K562 (cell line): ENCODE measurements at regions not wholly inside any gene's neighbourhood (a gene's known extent, or its start where the extent isn't known, plus 50 kb on each side); places are given as distances from the start of the nearest gene placed in this dataset.

Experiments
- ATAC-seq: fragments of 200-7000 bp; cut with Tn5 transposase; 3 replicates; pipeline ENCODE4 v1.9.1; 2020; ENCODE audit warnings: moderate library complexity
- BruUV-seq: library from RNA; stranded (reverse); fragments of 400-500 nt; replicated peaks from 2 replicates; lab custom pipeline; 2021; lab: Mats Ljungman, UMichigan
- CTCF ChIA-PET: fragments of 300-600 bp; formaldehyde crosslinking; extraction: SDS; loops from one replicate; lab custom pipeline; 2021; ENCODE audit warnings: low intra/inter-chr PET ratio; lab: Yijun Ruan, JAX
- POLR2A ChIA-PET: fragments of 300-600, 350-650 bp; sonication (Branson Sonifier 250); formaldehyde crosslinking; extraction: SDS; loops from one replicate; lab custom pipeline; 2021; ENCODE audit warnings: antibody characterized with exemption, inconsistent platforms; lab: Yijun Ruan, JAX
- DNase-seq, 4 experiments: peaks; one replicate each; pipeline versions ENCODE4 v3.0.0 to v3.0.0-alpha.2; 2011 to 2018; ENCODE audit warnings: low spot score in 3 of 4, mixed read lengths in 3 of 4; ENCODE audit errors: extremely low read depth in 1 of 4
- FAIRE-seq: peaks from 2 replicates; lab custom pipeline; 2011; peaks lifted over from hg19 to GRCh38; lab: Jason Lieb, UNC
- H2AFZ ChIP-seq: 2 replicates; pipeline ENCODE4 v1.6.0; 2011; ENCODE audit warnings: low read depth, low read length, control low read depth, inconsistent platforms
- H3K27ac ChIP-seq: fragments of 200-600 bp; 3 replicates; pipeline ENCODE4 v1.8.0; 2011; ENCODE audit warnings: low read depth, mild to moderate bottlenecking, control low read depth, inconsistent platforms, low read length, moderate library complexity, mixed read lengths; ENCODE audit errors: extremely low read depth
- H3K27me3 ChIP-seq, 2 experiments: fragments of 300-600 bp in 1 of 2; 2 replicates in 1 of 2; 3 replicates in 1 of 2; pipeline versions ENCODE4 v1.6.0 to v1.8.0; 2011; ENCODE audit warnings: inconsistent platforms in 2 of 2, low read length in 2 of 2, mild to moderate bottlenecking in 1 of 2, mixed read lengths in 1 of 2, moderate library complexity in 1 of 2; ENCODE audit not compliant: control insufficient read depth in 2 of 2, insufficient read depth in 2 of 2
- H3K36me3 ChIP-seq: fragments of 300-600 bp; 3 replicates; pipeline ENCODE4 v1.8.0; 2011; ENCODE audit warnings: mild to moderate bottlenecking, low read length, inconsistent platforms; ENCODE audit not compliant: control insufficient read depth, insufficient read depth
- H3K4me1 ChIP-seq, 2 experiments: fragments of 200-600 bp in 1 of 2; replicated peaks in 1 of 2; 2 replicates in 1 of 2; 3 replicates in 1 of 2; pipeline versions ENCODE4 v1.5.1 to v1.8.0; 2011; ENCODE audit warnings: inconsistent platforms in 2 of 2, low read length in 2 of 2, mild to moderate bottlenecking in 1 of 2, mixed read lengths in 1 of 2, moderate library complexity in 1 of 2; ENCODE audit not compliant: control insufficient read depth in 2 of 2, insufficient read depth in 2 of 2
- H3K4me2 ChIP-seq: 2 replicates; pipeline ENCODE4 v1.6.1; 2011; ENCODE audit warnings: low read length, control low read depth, inconsistent platforms, mixed read lengths; ENCODE audit not compliant: insufficient read depth
- H3K4me3 ChIP-seq: fragments of 200-600 bp; sonication (generic), shearing (Covaris generic); 2 replicates; pipeline ENCODE4 v1.5.1; 2016; ENCODE audit warnings: control low read depth, inconsistent platforms
- H3K79me2 ChIP-seq: fragments of 200-600 bp; 3 replicates; pipeline ENCODE4 v1.8.0; 2011; ENCODE audit warnings: low read length, inconsistent platforms; ENCODE audit not compliant: control insufficient read depth, insufficient read depth
- H3K9ac ChIP-seq, 2 experiments: 2 replicates each; pipeline versions ENCODE4 v1.6.0 to v1.6.1; 2011; ENCODE audit warnings: low read depth in 2 of 2, low read length in 2 of 2, control low read depth in 1 of 2, inconsistent platforms in 1 of 2, mild to moderate bottlenecking in 1 of 2, mixed read lengths in 1 of 2; ENCODE audit not compliant: insufficient read depth in 1 of 2
- H3K9me1 ChIP-seq: one replicate; pipeline ENCODE4 v1.6.0; 2011; ENCODE audit warnings: inconsistent platforms, mild to moderate bottlenecking, low read length, moderate library complexity; ENCODE audit not compliant: control insufficient read depth, insufficient read depth
- H3K9me3 ChIP-seq: replicated peaks from 2 replicates; pipeline ENCODE4 v1.5.1; 2011; ENCODE audit warnings: low read depth, low read length, inconsistent platforms; ENCODE audit not compliant: control insufficient read depth, insufficient read depth
- H4K20me1 ChIP-seq: replicated peaks from 2 replicates; pipeline ENCODE4 v1.6.1; 2011; ENCODE audit warnings: low read length, inconsistent platforms, mixed read lengths; ENCODE audit not compliant: control insufficient read depth, insufficient read depth
- CEBPB ChIP-seq: fragments of 450-650 bp; IDR thresholded peaks from 2 replicates; pipeline ENCODE4 v1.6.1; 2016; ENCODE audit warnings: missing genetic modification characterization, missing compliant biosample characterization
- DNMT1 ChIP-seq: fragments of 450-650 bp; IDR thresholded peaks from 2 replicates; pipeline ENCODE4 v1.6.1; 2016; ENCODE audit warnings: antibody characterized with exemption, mild to moderate bottlenecking
- ETS2 ChIP-seq: IDR thresholded peaks from 2 replicates; pipeline ENCODE4 v1.6.1; 2016; ENCODE audit warnings: borderline replicate concordance, missing genetic modification characterization, mild to moderate bottlenecking, moderate library complexity, missing compliant biosample characterization; ENCODE audit not compliant: poor library complexity, severe bottlenecking
- ETV5 ChIP-seq: sonication (generic); formaldehyde crosslinking; IDR thresholded peaks from 2 replicates; pipeline ENCODE4 v1.4.0; 2020; ENCODE audit warnings: low read depth, mild to moderate bottlenecking, missing genetic modification reagents
- FOXJ3 ChIP-seq: sonication (generic); formaldehyde crosslinking; IDR thresholded peaks from 2 replicates; pipeline ENCODE4 v1.4.0; 2020; ENCODE audit warnings: mild to moderate bottlenecking, missing genetic modification reagents
- JUND ChIP-seq, 2 experiments: IDR thresholded peaks; 2 replicates in 1 of 2; 3 replicates in 1 of 2; pipeline ENCODE4 v1.6.1; 2011; ENCODE audit warnings: borderline replicate concordance in 2 of 2, low read depth in 2 of 2, low read length in 2 of 2, improper control_type of control experiment in 1 of 2, missing biosample characterization in 1 of 2, missing genetic modification characterization in 1 of 2, missing genetic modification reagents in 1 of 2
- MCM7 ChIP-seq, 2 experiments: fragments of 450-650 bp; IDR thresholded peaks; 2 replicates each; pipeline ENCODE4 v1.6.1; 2016 to 2018
- TEAD4 ChIP-seq, 2 experiments: sonication (generic) in 1 of 2; formaldehyde crosslinking in 1 of 2; IDR thresholded peaks; 2 replicates each; pipeline versions ENCODE4 v1.6.1 to v1.8.0; 2012 to 2022; ENCODE audit warnings: borderline replicate concordance in 1 of 2, inconsistent platforms in 1 of 2, low read length in 1 of 2, mild to moderate bottlenecking in 1 of 2, missing genetic modification reagents in 1 of 2
- TOE1 ChIP-seq, 2 experiments: fragments of 450-650 bp in 1 of 2; sonication (generic) in 1 of 2; formaldehyde crosslinking in 1 of 2; IDR thresholded peaks; 2 replicates each; pipeline versions ENCODE4 v1.7.1 to v1.8.0; 2016 to 2022; ENCODE audit warnings: borderline replicate concordance in 2 of 2, mild to moderate bottlenecking in 2 of 2, antibody characterized with exemption in 1 of 2, inconsistent platforms in 1 of 2, low read depth in 1 of 2, missing genetic modification reagents in 1 of 2, moderate library complexity in 1 of 2
- ZFP1 ChIP-seq: fragments of 450-650 bp; formaldehyde crosslinking; IDR thresholded peaks from 2 replicates; pipeline ENCODE4 v1.4.0; 2020; ENCODE audit warnings: mild to moderate bottlenecking, mixed read lengths
- ZNF212 ChIP-seq: fragments of 450-650 bp; formaldehyde crosslinking; IDR thresholded peaks from 2 replicates; pipeline ENCODE4 v1.4.0; 2020; ENCODE audit warnings: mild to moderate bottlenecking
- ZNF253 ChIP-seq: fragments of 250-450 bp; sonication (Bioruptor Pico); conservative IDR thresholded peaks from 2 replicates; pipeline ENCODE4 v1.6.1; 2021; ENCODE audit warnings: mild to moderate bottlenecking
- ZNF318 ChIP-seq, 2 experiments: fragments of 450-650 bp; IDR thresholded peaks; 2 replicates each; pipeline ENCODE4 v1.6.1; 2016; ENCODE audit warnings: mild to moderate bottlenecking in 2 of 2, borderline replicate concordance in 1 of 2, low read depth in 1 of 2, moderate library complexity in 1 of 2
- WGBS: fragments of 100-300 bp; shearing (Covaris generic); methylation state at CpG from one replicate; pipeline ENCODE4 v1.1.6; 2016; ENCODE audit warnings: low coverage, mixed read lengths; ENCODE audit not compliant: insufficient coverage; ENCODE audit errors: missing lambda C conversion rate; 5-methylcytosine and 5-hydroxymethylcytosine counted together
- in situ Hi-C: fragments of 300-500 bp; cut with MboI; formaldehyde crosslinking; loops from 4 replicates; pipeline ENCODE4 v1.15.0; 2018; ENCODE audit warnings: inconsistent platforms, mixed read lengths
- intact Hi-C: fragments of 100-400 bp; cut with micrococcal nuclease; formaldehyde crosslinking; loops from 2 replicates; pipeline ENCODE4 v1.14.2; 2022

GRCh38 chr4:53854991-53855568 lies 209.3 kb downstream of the CHIC2 start (continued):
- no peak for TF ChIP-seq TOE1 (IDR thresholded peaks at IDR 0.05; ENCODE audit: borderline replicate concordance)
- TF ChIP-seq TOE1 (CRISPR knock-in tag; IDR thresholded peaks at IDR 0.05; ENCODE audit: borderline replicate concordance, low read depth), result no peak
- no peak for TF ChIP-seq ZNF253
- no peak for TF ChIP-seq ETS2 (tag)
- TF ChIP-seq ETV5, result no peak
- no peak for TF ChIP-seq CEBPB
- no peak for TF ChIP-seq DNMT1
- no peak for TF ChIP-seq ZFP1 (CRISPR knock-in tag)
- TF ChIP-seq, all 486 proteins: peak for 0

- POLR2A ChIA-PET, result interaction anchor here (0.6 kb wide), 2 partner anchors 8 to 1273 kb away, joined by 3 read pairs; no protein-coding TSS in a partner anchor
- H3K4me2 ChIP-seq, result no peak overlapping the region
- H4K20me1 ChIP-seq, result no peaks in the 10 kb centered on the region
- H3K79me2 ChIP-seq, result no peaks in the 10 kb centered on the region
- H3K4me3 ChIP-seq, result no peak overlapping the region
- no peak overlapping the region for H3K9ac ChIP-seq
- H3K27ac ChIP-seq, result no peak overlapping the region
- no peaks in the 10 kb centered on the region for H3K4me1 ChIP-seq
- DNase-seq (no peak), ATAC-seq (no peak), FAIRE-seq (no peak)
- no peak overlapping the region for H2AFZ ChIP-seq
- intact Hi-C loops, result no loop called here
- H3K9me1 ChIP-seq, result no peaks in the 10 kb centered on the region
- no peaks in the 10 kb centered on the region for H3K27me3 ChIP-seq
- no TSS peak for BruUV-seq
- H3K9me3 ChIP-seq, result no peaks in the 10 kb centered on the region
- H3K36me3 ChIP-seq, result no peaks in the 10 kb centered on the region
- WGBS, result 0% methylated on average over 5 of the region's 5 CpGs
- in situ Hi-C loops, result no loop called here
- CTCF ChIA-PET, result no interaction called here
- TF ChIP-seq JUND (IDR thresholded peaks at IDR 0.05; ENCODE audit: borderline replicate concordance, low read depth, low read length), result no peak
- no peak for TF ChIP-seq JUND (tag; IDR thresholded peaks at IDR 0.05; ENCODE audit: borderline replicate concordance, low read depth, low read length)
- no peak for TF ChIP-seq FOXJ3 (CRISPR knock-in tag)
- no peak for TF ChIP-seq MCM7 (IDR thresholded peaks at IDR 0.05)
- TF ChIP-seq ZNF318 (IDR thresholded peaks at IDR 0.05; ENCODE audit: borderline replicate concordance in 1 of 2, low read depth in 1 of 2), result no peak
- no peak for TF ChIP-seq TEAD4 (IDR thresholded peaks at IDR 0.05; ENCODE audit: low read length)
- no peak for TF ChIP-seq TEAD4 (CRISPR knock-in tag; IDR thresholded peaks at IDR 0.05; ENCODE audit: borderline replicate concordance)
- no peak for TF ChIP-seq ZNF212
These were observed 212.1 kb downstream of the CHIC2 start for GRCh38 chr4:53852343-53852742.
